DMS 273 (cell line): ENCODE measurements at regions not wholly inside any gene's neighbourhood (a gene's known extent, or its start where the extent isn't known, plus 50 kb on each side); places are given as distances from the start of the nearest gene placed in this dataset.

Experiments used
- DNase-seq: peaks from one replicate; lab custom pipeline; 2025; ENCODE audit not compliant: unreplicated experiment; lab: John Stamatoyannopoulos, UW

GRCh38 chr9:126151031-126151685, 175.5 kb upstream of the MVB12B start:
- DNase-seq: peak; percentile 13

GRCh38 chr9:126151686-126152134, 174.9 kb upstream of the MVB12B start:
- DNase-seq: no peak

- DNase-seq: no peak
Observed at GRCh38 chr9:126152622-126153362, 173.8 kb upstream of the MVB12B start.

GRCh38 chr9:126153382-126153781, 173.2 kb upstream of the MVB12B start:
- no peak for DNase-seq

GRCh38 chr9:126154182-126154827, 172.3 kb upstream of the MVB12B start:
- DNase-seq: no peak

GRCh38 chr9:126154869-126155268, 171.8 kb upstream of the MVB12B start:
- no peak for DNase-seq

GRCh38 chr9:126155756-126156664, 170.6 kb upstream of the MVB12B start:
- DNase-seq: no peak

- no peak for DNase-seq
Observed at GRCh38 chr9:126156898-126157297, 169.7 kb upstream of the MVB12B start.

- no peak for DNase-seq
Observed at GRCh38 chr9:126157423-126157822, 169.2 kb upstream of the MVB12B start.

GRCh38 chr9:126157826-126158587, 168.6 kb upstream of the MVB12B start:
- DNase-seq: no peak

- DNase-seq: no peak
Observed at GRCh38 chr9:126158588-126159429, 167.8 kb upstream of the MVB12B start.

GRCh38 chr9:126159430-126160060, 167.1 kb upstream of the MVB12B start:
- no peak for DNase-seq

- no peak for DNase-seq
Observed at GRCh38 chr9:126160067-126160853, 166.4 kb upstream of the MVB12B start.

- no peak for DNase-seq
Observed at GRCh38 chr9:126160854-126161329, 165.7 kb upstream of the MVB12B start.

- DNase-seq: no peak
Observed at GRCh38 chr9:126162611-126163381, 163.8 kb upstream of the MVB12B start.

GRCh38 chr9:126164796-126165525, 161.7 kb upstream of the MVB12B start:
- no peak for DNase-seq

GRCh38 chr9:126165755-126166154, 160.9 kb upstream of the MVB12B start:
- no peak for DNase-seq
